MM.1S (cell line): ENCODE measurements at regions not wholly inside any gene's neighbourhood (a gene's known extent, or its start where the extent isn't known, plus 50 kb on each side); places are given as distances from the start of the nearest gene placed in this dataset.

Source experiments
- DNase-seq: peaks from one replicate; pipeline ENCODE4 v3.0.0-alpha.2; 2015
- H2AFZ ChIP-seq: fragments of 300-600 bp; sonication (generic); 2 replicates; pipeline ENCODE4 v1.6.0; 2016; ENCODE audit warnings: antibody characterized with exemption, low read length
- H3F3A ChIP-seq: fragments of 300-600 bp; sonication (generic); 2 replicates; pipeline ENCODE4 v1.6.1; 2016; ENCODE audit warnings: mild to moderate bottlenecking, antibody characterized with exemption, low read length, moderate library complexity, mixed read lengths; ENCODE audit not compliant: insufficient read depth
- H3K27ac ChIP-seq: fragments of 300-600 bp; sonication (generic); 2 replicates; pipeline ENCODE4 v1.5.1; 2016; ENCODE audit warnings: mild to moderate bottlenecking, low read length
- H3K27me3 ChIP-seq: fragments of 300-600 bp; sonication (generic); replicated peaks from 2 replicates; pipeline ENCODE4 v1.6.0; 2016; ENCODE audit warnings: low read length; ENCODE audit not compliant: insufficient read depth
- H3K36me3 ChIP-seq: fragments of 300-600 bp; sonication (generic); replicated peaks from 2 replicates; pipeline ENCODE4 v1.6.1; 2016; ENCODE audit warnings: mild to moderate bottlenecking, low read length, mixed read lengths; ENCODE audit not compliant: insufficient read depth
- H3K4me1 ChIP-seq: fragments of 300-600 bp; sonication (generic); 2 replicates; pipeline ENCODE4 v1.6.1; 2016; ENCODE audit warnings: low read length, mixed read lengths
- H3K4me2 ChIP-seq: fragments of 300-600 bp; sonication (generic); 2 replicates; pipeline ENCODE4 v1.6.0; 2016; ENCODE audit warnings: low read depth, low read length
- H3K4me3 ChIP-seq: fragments of 300-600 bp; sonication (generic); 2 replicates; pipeline ENCODE4 v1.5.1; 2016; ENCODE audit warnings: low read length, mixed read lengths
- H3K79me2 ChIP-seq: fragments of 300-600 bp; sonication (generic); 2 replicates; pipeline ENCODE4 v1.6.1; 2016; ENCODE audit warnings: mixed run types, low read length, mixed read lengths
- H3K9ac ChIP-seq: fragments of 300-600 bp; sonication (generic); 2 replicates; pipeline ENCODE4 v1.6.1; 2016; ENCODE audit warnings: low read length, mixed read lengths
- H3K9me2 ChIP-seq: fragments of 300-600 bp; sonication (generic); replicated peaks from 2 replicates; pipeline ENCODE4 v1.6.1; 2016; ENCODE audit warnings: mild to moderate bottlenecking, low read length, mixed read lengths; ENCODE audit not compliant: insufficient read depth
- H3K9me3 ChIP-seq: fragments of 300-600 bp; sonication (generic); replicated peaks from 2 replicates; pipeline ENCODE4 v1.6.1; 2016; ENCODE audit warnings: mild to moderate bottlenecking, low read length, mixed read lengths; ENCODE audit not compliant: insufficient read depth
- H4K20me1 ChIP-seq: fragments of 300-600 bp; sonication (generic); 2 replicates; pipeline ENCODE4 v1.6.1; 2016; ENCODE audit warnings: mild to moderate bottlenecking, low read length, moderate library complexity, mixed read lengths; ENCODE audit not compliant: insufficient read depth
- EZH2 ChIP-seq: fragments of 300-600 bp; sonication (generic); optimal IDR thresholded peaks from 2 replicates; pipeline ENCODE3; 2017; ENCODE audit warnings: low read depth, mild to moderate bottlenecking, antibody characterized with exemption, low read length, mixed read lengths
- EZH2phosphoT487 ChIP-seq: fragments of 300-600 bp; sonication (generic); IDR thresholded peaks from 2 replicates; pipeline ENCODE4 v1.6.1; 2018; ENCODE audit warnings: antibody characterized with exemption, low read length
- TF ChIP-seq, protein P1 (sequence below): fragments of 300-600 bp; sonication (generic); IDR thresholded peaks from 2 replicates; pipeline ENCODE4 v1.5.1; 2016; ENCODE audit warnings: antibody characterized with exemption, low read length, mixed read lengths

DNA sequence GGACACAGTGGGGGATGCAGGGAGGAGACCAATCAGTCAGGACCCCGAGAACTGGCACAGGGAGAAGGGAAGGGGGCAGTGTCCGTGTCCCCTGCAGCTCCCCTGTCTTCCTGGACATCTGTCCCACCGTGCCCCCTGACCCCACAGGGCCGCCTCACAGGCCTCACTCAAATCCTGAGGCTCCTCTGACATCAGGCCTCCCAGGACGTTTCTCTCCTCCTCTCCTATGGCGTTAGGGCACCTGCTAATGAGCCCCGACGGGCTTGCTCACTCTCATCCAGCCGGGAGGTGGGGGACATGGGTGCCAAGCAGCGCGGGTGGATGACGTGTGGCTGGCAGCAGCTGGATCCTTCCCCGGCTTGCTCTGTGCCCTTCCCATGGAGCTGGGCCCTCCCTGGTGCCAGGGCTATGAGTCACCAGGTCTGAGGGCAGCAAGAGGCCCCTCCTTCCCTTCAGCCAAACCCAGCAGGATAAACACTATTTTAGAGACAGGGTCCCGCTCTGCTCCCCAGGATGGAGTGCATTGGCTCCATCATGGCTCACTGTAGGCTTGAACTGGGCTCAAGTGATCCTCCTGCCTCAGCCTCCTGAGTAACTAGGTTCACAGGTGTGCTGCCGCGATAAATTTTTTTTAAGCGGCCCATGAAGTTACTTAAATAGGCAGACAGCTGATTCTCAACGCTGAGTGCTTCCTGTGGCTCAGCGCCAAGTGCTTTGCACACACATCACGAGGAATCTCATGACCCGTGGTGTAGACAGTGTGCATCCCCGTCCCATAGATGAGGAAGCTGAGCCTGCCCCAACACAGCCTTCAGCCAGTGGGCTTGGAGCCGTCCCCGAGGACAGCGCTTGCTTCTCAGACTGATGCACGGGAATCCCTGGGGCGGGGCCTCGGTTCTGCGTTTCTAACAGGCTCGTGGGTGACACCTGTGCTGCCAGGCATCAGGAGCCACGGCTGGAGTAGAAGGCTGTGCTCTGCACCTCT is 64.5 kb upstream of the HDAC4 start:
- Histone ChIP-seq H3K27me3 (no peaks in the 10 kb centered on the region), H4K20me1 (no peaks in the 10 kb centered on the region), H3F3A (no peaks in the 10 kb centered on the region), H3K4me2 (no peak overlapping the region), H3K4me3 (no peak overlapping the region), H2AFZ (no peak overlapping the region), H3K79me2 (no peaks in the 10 kb centered on the region), H3K27ac (no peak overlapping the region), H3K9me3 (no peaks in the 10 kb centered on the region), H3K9me2 (no peaks in the 10 kb centered on the region), H3K9ac (no peak overlapping the region), H3K36me3 (no peaks in the 10 kb centered on the region), H3K4me1 (no peaks in the 10 kb centered on the region)
- TF ChIP-seq EZH2phosphoT487 (no peak), EZH2 (no peak)
- TF ChIP-seq, protein P1, sequence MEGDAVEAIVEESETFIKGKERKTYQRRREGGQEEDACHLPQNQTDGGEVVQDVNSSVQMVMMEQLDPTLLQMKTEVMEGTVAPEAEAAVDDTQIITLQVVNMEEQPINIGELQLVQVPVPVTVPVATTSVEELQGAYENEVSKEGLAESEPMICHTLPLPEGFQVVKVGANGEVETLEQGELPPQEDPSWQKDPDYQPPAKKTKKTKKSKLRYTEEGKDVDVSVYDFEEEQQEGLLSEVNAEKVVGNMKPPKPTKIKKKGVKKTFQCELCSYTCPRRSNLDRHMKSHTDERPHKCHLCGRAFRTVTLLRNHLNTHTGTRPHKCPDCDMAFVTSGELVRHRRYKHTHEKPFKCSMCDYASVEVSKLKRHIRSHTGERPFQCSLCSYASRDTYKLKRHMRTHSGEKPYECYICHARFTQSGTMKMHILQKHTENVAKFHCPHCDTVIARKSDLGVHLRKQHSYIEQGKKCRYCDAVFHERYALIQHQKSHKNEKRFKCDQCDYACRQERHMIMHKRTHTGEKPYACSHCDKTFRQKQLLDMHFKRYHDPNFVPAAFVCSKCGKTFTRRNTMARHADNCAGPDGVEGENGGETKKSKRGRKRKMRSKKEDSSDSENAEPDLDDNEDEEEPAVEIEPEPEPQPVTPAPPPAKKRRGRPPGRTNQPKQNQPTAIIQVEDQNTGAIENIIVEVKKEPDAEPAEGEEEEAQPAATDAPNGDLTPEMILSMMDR = no peak
- DNase-seq = no peak

DNA sequence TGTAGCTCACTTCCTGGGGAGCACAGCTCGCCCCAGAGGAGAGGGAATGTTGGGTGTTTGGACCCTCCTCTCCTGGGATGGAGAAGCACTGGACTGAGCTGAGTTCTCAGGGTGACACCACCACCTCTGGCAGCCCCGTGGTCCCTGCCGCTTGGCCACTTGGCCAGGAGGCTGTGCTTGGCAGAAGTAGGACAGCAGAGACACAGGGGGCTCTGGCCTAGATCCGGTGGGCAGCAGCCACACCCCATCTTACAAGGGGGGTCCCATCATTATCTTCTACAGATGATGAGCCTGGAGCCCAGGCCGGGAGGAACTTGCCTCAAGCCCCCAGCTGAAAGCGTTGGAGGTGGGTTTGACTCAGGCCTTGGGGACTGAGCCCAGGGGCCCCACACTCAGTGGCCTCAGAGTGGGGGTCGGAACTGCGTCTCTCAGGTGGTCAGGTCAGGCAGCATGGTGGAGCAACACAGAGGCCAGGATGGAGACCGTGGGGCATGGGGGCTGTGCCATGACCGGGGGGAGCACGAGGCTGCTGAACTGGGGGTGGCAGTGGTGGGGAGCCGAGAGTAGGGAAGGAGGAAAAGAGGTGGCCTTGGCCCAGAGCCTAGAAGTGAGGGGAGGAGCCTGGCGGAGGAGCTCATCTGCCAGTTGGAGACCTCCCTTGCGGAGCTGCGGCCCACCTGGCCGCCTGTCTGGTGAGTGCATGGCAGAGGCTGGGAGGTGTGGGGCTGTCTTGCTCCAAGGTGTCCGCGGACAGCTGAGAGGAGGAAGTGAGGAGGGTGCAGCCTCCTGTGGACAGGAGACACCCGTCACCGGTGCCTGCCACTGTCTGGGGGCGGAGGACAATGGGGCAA is 63.6 kb upstream of the HDAC4 start:
- H3K4me1 ChIP-seq = no peaks in the 10 kb centered on the region
- H3K9ac ChIP-seq = no peak overlapping the region
- no peaks in the 10 kb centered on the region for H4K20me1 ChIP-seq
- no peaks in the 10 kb centered on the region for H3K9me2 ChIP-seq
- H3K27ac ChIP-seq = no peak overlapping the region
- H3K36me3 ChIP-seq = no peaks in the 10 kb centered on the region
- no peaks in the 10 kb centered on the region for H3F3A ChIP-seq
- TF ChIP-seq EZH2 (no peak), EZH2phosphoT487 (no peak)
- TF ChIP-seq, protein P1 = no peak
- H3K4me3 ChIP-seq = no peak overlapping the region
- no peak overlapping the region for H2AFZ ChIP-seq
- no peak overlapping the region for H3K4me2 ChIP-seq
- H3K9me3 ChIP-seq = no peaks in the 10 kb centered on the region
- H3K79me2 ChIP-seq = no peaks in the 10 kb centered on the region
- no peak for DNase-seq
- H3K27me3 ChIP-seq = no peaks in the 10 kb centered on the region

DNA sequence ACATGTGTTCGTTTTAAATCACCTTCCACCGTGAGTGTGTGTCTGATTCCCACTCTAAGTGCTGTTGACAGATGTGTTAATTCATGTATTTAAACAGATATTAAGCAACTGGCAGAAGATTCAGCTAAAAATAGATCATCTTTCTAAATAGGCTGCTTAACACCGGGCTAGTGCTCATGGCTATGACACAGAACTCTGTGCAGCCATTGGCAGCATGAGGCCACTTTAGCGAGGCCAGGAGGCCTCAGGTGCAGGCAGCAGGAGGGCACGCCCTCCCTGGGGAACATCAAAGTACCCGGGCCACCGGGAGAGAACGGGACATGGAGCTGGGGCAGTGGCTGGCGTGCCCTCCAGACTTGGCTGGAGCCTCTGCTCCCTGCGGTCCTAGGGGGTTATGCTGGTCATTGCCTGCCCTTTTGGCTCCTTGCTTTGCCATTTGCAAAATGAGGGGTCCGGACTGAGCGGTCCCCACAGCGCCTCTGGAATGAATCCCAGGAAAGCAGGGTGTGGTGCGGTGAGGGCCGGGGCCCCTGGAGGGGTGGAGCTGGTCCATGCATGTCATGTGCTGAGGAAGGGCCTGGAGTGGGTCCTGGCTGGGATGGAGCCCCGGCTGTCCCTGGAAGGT is 62.8 kb upstream of the HDAC4 start:
- Histone ChIP-seq H3K4me3 (no peak overlapping the region), H4K20me1 (no peaks in the 10 kb centered on the region), H2AFZ (no peak overlapping the region), H3K9me2 (no peaks in the 10 kb centered on the region), H3K36me3 (no peaks in the 10 kb centered on the region), H3F3A (no peaks in the 10 kb centered on the region), H3K9ac (no peak overlapping the region), H3K4me1 (no peaks in the 10 kb centered on the region), H3K27ac (no peak overlapping the region), H3K4me2 (no peak overlapping the region), H3K27me3 (no peaks in the 10 kb centered on the region), H3K79me2 (no peaks in the 10 kb centered on the region), H3K9me3 (no peaks in the 10 kb centered on the region)
- no peak for DNase-seq
- TF ChIP-seq EZH2phosphoT487 (no peak), EZH2 (no peak)
- TF ChIP-seq, protein P1 = no peak
